ENCODE measurements at regions not wholly inside any gene's neighbourhood (a gene's known extent, or its start where the extent isn't known, plus 50 kb on each side); places are given as distances from the start of the nearest gene placed in this dataset.

- Histone ChIP-seq H3K9me2 (ENCODE audit: insufficient read depth) (no peaks in the 10 kb centered on the region), H3K9ac (no peak overlapping the region), H3K4me1 (ENCODE audit: insufficient read depth) (no peaks in the 10 kb centered on the region), H3K36me3 (ENCODE audit: low read depth) (no peaks in the 10 kb centered on the region), H3K27ac (no peak overlapping the region), H3K27me3 (replicated peaks; ENCODE audit: insufficient read depth) (no peaks in the 10 kb centered on the region), H3F3A (ENCODE audit: insufficient read depth) (no peaks in the 10 kb centered on the region), H3K79me2 (ENCODE audit: insufficient read depth) (no peaks in the 10 kb centered on the region), H2AFZ (no peak overlapping the region), H3K9me3 (ENCODE audit: low read depth) (no peaks in the 10 kb centered on the region), H3K4me2 (ENCODE audit: unreplicated experiment) (no peak overlapping the region), H4K20me1 (ENCODE audit: insufficient read depth) (no peaks in the 10 kb centered on the region), H3K4me3 (no peak overlapping the region)
- no peak for TF ChIP-seq EZH2phosphoT487 (IDR thresholded peaks at IDR 0.05; ENCODE audit: insufficient read depth, low read depth)
- no peak for TF ChIP-seq EZH2 (IDR thresholded peaks at IDR 0.05; ENCODE audit: insufficient read depth, poor library complexity, severe bottlenecking)
- no peak for DNase-seq
- WGBS, 2 experiments (ENCODE audit: low coverage in 1 of 2, low lambda C conversion rate in 2 of 2, missing lambda C conversion rate in 2 of 2), result 15 to 17% methylated on average over 31 to 36 of the region's 36 CpGs
- in situ Hi-C loops (cut with MboI), result loop anchor here (25.0 kb wide), 1 partner anchor 386 kb away; no protein-coding TSS in a partner anchor
Observed at GRCh38 chr9:93826209-93826608, 128.9 kb downstream of the BARX1 start.

GRCh38 chr9:93825348-93826115 is 129.6 kb downstream of the BARX1 start:
- H3K9me3 ChIP-seq (ENCODE audit: low read depth), result no peaks in the 10 kb centered on the region
- no peak overlapping the region for H3K9ac ChIP-seq
- H4K20me1 ChIP-seq (ENCODE audit: insufficient read depth), result no peaks in the 10 kb centered on the region
- 51 to 55% methylated on average over 18 of the region's 18 CpGs for WGBS, 2 experiments (ENCODE audit: low coverage in 1 of 2, low lambda C conversion rate in 2 of 2, missing lambda C conversion rate in 2 of 2)
- no peak overlapping the region for H3K4me2 ChIP-seq (ENCODE audit: unreplicated experiment)
- TF ChIP-seq EZH2phosphoT487 (IDR thresholded peaks at IDR 0.05; ENCODE audit: insufficient read depth, low read depth) (no peak), EZH2 (IDR thresholded peaks at IDR 0.05; ENCODE audit: insufficient read depth, poor library complexity, severe bottlenecking) (no peak)
- H3K4me3 ChIP-seq, result no peak overlapping the region
- H3K79me2 ChIP-seq (ENCODE audit: insufficient read depth), result no peaks in the 10 kb centered on the region
- no peaks in the 10 kb centered on the region for H3F3A ChIP-seq (ENCODE audit: insufficient read depth)
- no peaks in the 10 kb centered on the region for H3K4me1 ChIP-seq (ENCODE audit: insufficient read depth)
- H3K27me3 ChIP-seq (replicated peaks; ENCODE audit: insufficient read depth), result no peaks in the 10 kb centered on the region
- H3K36me3 ChIP-seq (ENCODE audit: low read depth), result no peaks in the 10 kb centered on the region
- no peak overlapping the region for H3K27ac ChIP-seq
- in situ Hi-C loops (cut with MboI), result loop anchor here (25.0 kb wide), 1 partner anchor 387 kb away; no protein-coding TSS in a partner anchor
- no peak for DNase-seq
- no peak overlapping the region for H2AFZ ChIP-seq
- H3K9me2 ChIP-seq (ENCODE audit: insufficient read depth), result no peaks in the 10 kb centered on the region

- H3K4me2 ChIP-seq (ENCODE audit: unreplicated experiment), result no peak overlapping the region
- no peaks in the 10 kb centered on the region for H3F3A ChIP-seq (ENCODE audit: insufficient read depth)
- no peak for DNase-seq
- H3K9ac ChIP-seq, result no peak overlapping the region
- no peaks in the 10 kb centered on the region for H4K20me1 ChIP-seq (ENCODE audit: insufficient read depth)
- WGBS, 2 experiments (ENCODE audit: low coverage in 1 of 2, low lambda C conversion rate in 2 of 2, missing lambda C conversion rate in 2 of 2), result 30 to 36% methylated on average over 9 of the region's 9 CpGs
- in situ Hi-C loops (cut with MboI), result loop anchor here (25.0 kb wide), 1 partner anchor 388 kb away; no protein-coding TSS in a partner anchor
- no peaks in the 10 kb centered on the region for H3K79me2 ChIP-seq (ENCODE audit: insufficient read depth)
- no peak for TF ChIP-seq EZH2phosphoT487 (IDR thresholded peaks at IDR 0.05; ENCODE audit: insufficient read depth, low read depth)
- TF ChIP-seq EZH2 (IDR thresholded peaks at IDR 0.05; ENCODE audit: insufficient read depth, poor library complexity, severe bottlenecking), result no peak
- H3K4me1 ChIP-seq (ENCODE audit: insufficient read depth), result no peaks in the 10 kb centered on the region
- no peaks in the 10 kb centered on the region for H3K9me2 ChIP-seq (ENCODE audit: insufficient read depth)
- H3K36me3 ChIP-seq (ENCODE audit: low read depth), result no peaks in the 10 kb centered on the region
- no peak overlapping the region for H2AFZ ChIP-seq
- no peaks in the 10 kb centered on the region for H3K27me3 ChIP-seq (replicated peaks; ENCODE audit: insufficient read depth)
- no peaks in the 10 kb centered on the region for H3K9me3 ChIP-seq (ENCODE audit: low read depth)
- no peak overlapping the region for H3K4me3 ChIP-seq
- H3K27ac ChIP-seq, result no peak overlapping the region
Observed at GRCh38 chr9:93824386-93825294, 130.5 kb downstream of the BARX1 start.

GRCh38 chr9:93823245-93824072 is 131.7 kb downstream of the BARX1 start:
- H3K27ac ChIP-seq, result no peak overlapping the region
- no peak overlapping the region for H3K4me2 ChIP-seq (ENCODE audit: unreplicated experiment)
- no peaks in the 10 kb centered on the region for H3K9me2 ChIP-seq (ENCODE audit: insufficient read depth)
- no peak overlapping the region for H3K4me3 ChIP-seq
- no peak overlapping the region for H2AFZ ChIP-seq
- DNase-seq, result no peak
- H3K9me3 ChIP-seq (ENCODE audit: low read depth), result no peaks in the 10 kb centered on the region
- in situ Hi-C loops (cut with MboI), result no loop called here
- no peak overlapping the region for H3K9ac ChIP-seq
- H4K20me1 ChIP-seq (ENCODE audit: insufficient read depth), result no peaks in the 10 kb centered on the region
- TF ChIP-seq EZH2phosphoT487 (IDR thresholded peaks at IDR 0.05; ENCODE audit: insufficient read depth, low read depth) (no peak), EZH2 (IDR thresholded peaks at IDR 0.05; ENCODE audit: insufficient read depth, poor library complexity, severe bottlenecking) (no peak)
- H3K27me3 ChIP-seq (replicated peaks; ENCODE audit: insufficient read depth), result no peaks in the 10 kb centered on the region
- H3F3A ChIP-seq (ENCODE audit: insufficient read depth), result no peaks in the 10 kb centered on the region
- H3K36me3 ChIP-seq (ENCODE audit: low read depth), result no peaks in the 10 kb centered on the region
- WGBS, 2 experiments (ENCODE audit: low coverage in 1 of 2, low lambda C conversion rate in 2 of 2, missing lambda C conversion rate in 2 of 2), result 71 to 74% methylated on average over 9 of the region's 9 CpGs
- H3K79me2 ChIP-seq (ENCODE audit: insufficient read depth), result no peaks in the 10 kb centered on the region
- H3K4me1 ChIP-seq (ENCODE audit: insufficient read depth), result no peaks in the 10 kb centered on the region

Data from GM23248 (cell line).